Erythroblast (primary cell): ENCODE measurements at regions not wholly inside any gene's neighbourhood (a gene's known extent, or its start where the extent isn't known, plus 50 kb on each side); places are given as distances from the start of the nearest gene placed in this dataset.

Experiments used
- GATA1 ChIP-seq: IDR thresholded peaks from 2 replicates; pipeline ENCODE4 v1.6.1; 2011; ENCODE audit warnings: low read depth, mild to moderate bottlenecking, control low read depth, low read length, moderate library complexity
- POLR2A ChIP-seq: IDR thresholded peaks from 2 replicates; pipeline ENCODE4 v1.6.1; 2011; ENCODE audit warnings: mild to moderate bottlenecking, low read length

DNA sequence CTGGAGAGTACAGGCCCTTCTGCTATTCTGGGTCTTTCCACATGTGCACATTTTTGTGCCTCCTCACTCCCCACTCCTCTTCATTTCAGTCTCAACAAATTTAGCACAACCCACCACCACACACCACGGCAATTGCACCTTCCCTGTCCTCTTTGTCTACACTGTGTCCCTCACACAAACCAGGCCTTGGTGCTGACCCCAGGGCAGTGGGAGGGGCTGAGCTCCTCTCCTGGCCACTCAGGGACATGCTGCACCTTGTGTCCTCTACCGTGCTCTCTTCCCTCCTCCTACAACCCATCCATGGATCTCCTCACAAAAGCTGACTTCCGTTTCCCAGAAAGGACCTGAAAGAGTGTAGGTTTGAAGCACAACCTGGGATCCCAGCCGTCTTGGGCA, 90.9 kb upstream of the IKZF1 start:
- TF ChIP-seq POLR2A (no peak), GATA1 (no peak)
